ENCODE measurements at regions not wholly inside any gene's neighbourhood (a gene's known extent, or its start where the extent isn't known, plus 50 kb on each side); places are given as distances from the start of the nearest gene placed in this dataset.

GRCh38 chr18:61676773-61677434, 215.9 kb downstream of the RNF152 start:
- TF ChIP-seq EP300 (IDR thresholded peaks at IDR 0.05) (no peak), CTCF (IDR thresholded peaks at IDR 0.05) (no peak)

All from ovary (tissue), 3 donors.